Heart right ventricle (tissue), 16 donors: ENCODE measurements at regions not wholly inside any gene's neighbourhood (a gene's known extent, or its start where the extent isn't known, plus 50 kb on each side); places are given as distances from the start of the nearest gene placed in this dataset.

Experiments
- ATAC-seq, 8 donors: fragments of 200-7000 bp; cut with Tn5 transposase; one replicate each; pipeline ENCODE4 v1.9.1; 2020; ENCODE audit warnings: mild to moderate bottlenecking in 8 of 8, moderate library complexity in 8 of 8, moderate number of reproducible peaks in 1 of 8
- DNase-seq, 2 donors: peaks; one replicate each; pipeline ENCODE4 v3.0.0-alpha.2; 2020
- H3K27ac ChIP-seq, 10 donors: fragments of 200-600 bp; sonication (generic) in 2 of 10; one replicate each; pipeline versions ENCODE4 v1.5.0 to v1.8.0; 2020 to 2022; ENCODE audit warnings: mild to moderate bottlenecking in 3 of 10
- H3K27me3 ChIP-seq, 7 donors: fragments of 200-600 bp; one replicate each; pipeline ENCODE4 v1.8.0; 2021 to 2022; ENCODE audit warnings: mild to moderate bottlenecking in 2 of 7
- H3K36me3 ChIP-seq, 9 donors: fragments of 200-600 bp; sonication (generic) in 1 of 9; one replicate each; pipeline versions ENCODE4 v1.5.0 to v1.8.0; 2020 to 2022; ENCODE audit warnings: mild to moderate bottlenecking in 2 of 9
- H3K4me1 ChIP-seq, 9 donors: fragments of 200-600 bp; sonication (generic) in 1 of 9; one replicate each; pipeline versions ENCODE4 v1.5.0 to v1.8.0; 2020 to 2022; ENCODE audit warnings: mild to moderate bottlenecking in 4 of 9
- H3K4me3 ChIP-seq, 10 donors: fragments of 200-600 bp; sonication (generic) in 2 of 10; one replicate each; pipeline versions ENCODE4 v1.5.0 to v1.8.0; 2020 to 2022; ENCODE audit warnings: mild to moderate bottlenecking in 7 of 10, moderate library complexity in 2 of 10
- H3K9me3 ChIP-seq, 11 donors: fragments of 200-600 bp in 10 of 11; sonication (generic) in 2 of 11; one replicate each; pipeline versions ENCODE4 v1.5.0 to v1.8.0; 2013 to 2022; ENCODE audit warnings: mild to moderate bottlenecking in 2 of 11, control low read depth in 1 of 11, moderate library complexity in 1 of 11
- WGBS, 2 donors: extraction: QIAGEN DNeasy Blood & Tissue Kit; methylation state at CpG; one replicate each; pipeline ENCODE4 v1.1.7; 2013; ENCODE audit warnings: inconsistent platforms in 1 of 2; 5-methylcytosine and 5-hydroxymethylcytosine counted together
- intact Hi-C, 10 donors: fragments of 100-400 bp; cut with DNase I; formaldehyde crosslinking; loops; one replicate each; pipeline versions ENCODE4 v1.11.1 to v1.14.2; 2022
- TF ChIP-seq, protein P1 (sequence below), 9 donors: fragments of 200-600 bp; sonication (generic) in 2 of 9; IDR thresholded peaks; one replicate each; pipeline versions ENCODE4 v1.5.0 to v1.8.0; 2021 to 2022; ENCODE audit warnings: antibody characterized with exemption in 9 of 9, mild to moderate bottlenecking in 5 of 9, moderate library complexity in 1 of 9
- donor health status: Arrhythmogenic right ventricular cardiomyopathy.
- donor health status: ischemic (EF 13 %, LVEDD 7.1; RV severe dilation, severe dysfunction).
- donor health status: healthy with polysubstance abuse.
- donor health status: DM: no; HTN: yes; CAD: no.
- donor health status: DM: no; HTN: no; CAD: no.
- donor health status: ischemic (EF 25% LVEDD 6.9; RV normal size, moderate dysfunction).
- donor health status: ischemic (EF 25% LVEDD 5.7; RV mildly dilated, moderate dysfunction).
- donor health status: healthy.
- donor health status: DM: yes; HTN: yes; CAD: no.
- donor health status: Ischemic cardiomyopathy.
- donor health status: ischemic (EF 35%, LVEDD 5.7; RV mildly dilated, moderate dysfunction).
- donor health status: nonischemic (EF 11% LVEDD 7.7; RV severe dilation, severe dysfunction).
- donor health status: DM: yes; HTN: yes; CAD: no.
- donor health status: PGD.
- donor health status: ischemic (EF 29% LVEDD 5.4; RV normal size, mild dysfunction).
- donor health status: nonischemic (EF 23%, LVEDD 6.1; RV moderate dilation, normal function).

DNA sequence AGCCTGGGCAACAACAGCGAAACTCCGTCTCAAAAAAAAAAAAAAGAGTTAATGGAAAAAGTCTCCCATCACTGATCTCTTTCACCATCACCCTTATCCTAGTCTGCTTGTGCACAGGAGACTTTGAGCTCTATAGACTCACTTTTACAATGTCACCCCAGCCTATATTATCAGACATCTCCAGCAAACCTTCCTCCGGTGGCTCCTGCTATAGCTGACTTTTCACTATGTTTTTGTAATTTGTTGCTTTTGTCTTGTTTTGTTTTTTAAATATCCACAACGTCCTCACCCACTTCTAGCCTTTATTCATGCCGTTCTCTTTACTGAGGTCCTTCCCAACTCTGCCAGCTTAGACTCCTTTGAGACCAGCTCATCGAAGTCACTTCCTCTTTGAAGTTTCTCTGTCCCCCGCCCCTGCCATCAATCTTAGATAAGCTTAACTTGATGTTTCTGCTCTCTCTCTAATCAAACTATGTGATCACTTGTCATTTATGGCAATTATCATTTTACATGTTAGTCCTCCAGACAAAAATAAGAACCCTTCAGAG lies 82.7 kb upstream of the CHD2 start:
- Histone ChIP-seq H3K27ac (peak overlapping the region in 1 of 10 donors; percentile 54), H3K9me3 (no peaks in the 10 kb centered on the region), H3K36me3 (no peaks in the 10 kb centered on the region), H3K4me3 (no peak overlapping the region), H3K4me1 (peaks cover 0 to 32% (median 13%) of the 10 kb centered on the region in 9 donors), H3K27me3 (no peaks in the 10 kb centered on the region)
- ATAC-seq (no peak), DNase-seq (no peak)
- TF ChIP-seq, protein P1, sequence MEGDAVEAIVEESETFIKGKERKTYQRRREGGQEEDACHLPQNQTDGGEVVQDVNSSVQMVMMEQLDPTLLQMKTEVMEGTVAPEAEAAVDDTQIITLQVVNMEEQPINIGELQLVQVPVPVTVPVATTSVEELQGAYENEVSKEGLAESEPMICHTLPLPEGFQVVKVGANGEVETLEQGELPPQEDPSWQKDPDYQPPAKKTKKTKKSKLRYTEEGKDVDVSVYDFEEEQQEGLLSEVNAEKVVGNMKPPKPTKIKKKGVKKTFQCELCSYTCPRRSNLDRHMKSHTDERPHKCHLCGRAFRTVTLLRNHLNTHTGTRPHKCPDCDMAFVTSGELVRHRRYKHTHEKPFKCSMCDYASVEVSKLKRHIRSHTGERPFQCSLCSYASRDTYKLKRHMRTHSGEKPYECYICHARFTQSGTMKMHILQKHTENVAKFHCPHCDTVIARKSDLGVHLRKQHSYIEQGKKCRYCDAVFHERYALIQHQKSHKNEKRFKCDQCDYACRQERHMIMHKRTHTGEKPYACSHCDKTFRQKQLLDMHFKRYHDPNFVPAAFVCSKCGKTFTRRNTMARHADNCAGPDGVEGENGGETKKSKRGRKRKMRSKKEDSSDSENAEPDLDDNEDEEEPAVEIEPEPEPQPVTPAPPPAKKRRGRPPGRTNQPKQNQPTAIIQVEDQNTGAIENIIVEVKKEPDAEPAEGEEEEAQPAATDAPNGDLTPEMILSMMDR (IDR thresholded peaks at IDR 0.05) = no peak
- 66 to 69% methylated on average over 7 of the region's 7 CpGs for WGBS, 2 donors
- intact Hi-C loops = loop anchor here in 1 of 10 donors (10.0 kb wide), 1 partner anchor 67 kb away; no protein-coding TSS in a partner anchor

DNA sequence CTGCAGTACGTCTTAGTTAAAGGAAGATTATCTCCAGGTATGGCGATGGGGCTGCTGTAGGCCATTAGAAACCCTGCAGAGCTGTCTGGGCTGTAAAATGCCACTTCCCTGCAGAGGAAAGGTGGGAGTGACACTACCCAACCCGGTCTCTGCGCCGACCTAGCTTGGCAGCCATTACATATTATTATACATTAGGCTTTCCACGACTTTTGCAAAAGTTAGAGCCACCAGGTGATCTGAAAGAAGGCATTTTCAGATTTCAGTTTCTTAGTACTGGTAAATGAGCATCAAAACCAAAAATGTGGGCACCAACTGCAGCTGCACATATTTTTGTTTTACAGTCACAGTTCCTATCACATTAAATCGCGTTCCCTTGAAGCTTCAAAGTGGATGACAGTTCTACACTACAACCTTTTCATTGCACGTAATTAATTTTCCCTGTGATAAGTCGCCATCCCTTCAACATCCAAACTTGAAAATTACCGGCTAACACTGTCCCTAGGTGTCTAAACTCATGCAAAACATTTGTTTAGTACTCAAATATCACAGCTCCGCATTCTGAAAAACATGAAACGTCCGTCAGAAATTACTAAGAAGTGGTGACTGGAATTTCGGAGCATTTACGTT lies 81.4 kb upstream of the CHD2 start:
- Histone ChIP-seq H3K27me3 (no peaks in the 10 kb centered on the region), H3K4me1 (peaks cover 0 to 32% (median 13%) of the 10 kb centered on the region in 9 donors), H3K36me3 (no peaks in the 10 kb centered on the region), H3K4me3 (peak overlapping the region in 6 of 10 donors; percentile 41 to 57 (median 54)), H3K9me3 (no peaks in the 10 kb centered on the region), H3K27ac (peak overlapping the region in 8 of 10 donors; percentile 81 to 91 (median 87))
- 49 to 60% methylated on average over 16 of the region's 16 CpGs for WGBS, 2 donors
- DNase-seq (no peak), ATAC-seq (no peak)
- TF ChIP-seq, protein P1 (IDR thresholded peaks at IDR 0.05) = no peak
- intact Hi-C loops = loop anchor here in 1 of 10 donors (10.0 kb wide), 1 partner anchor 66 kb away; no protein-coding TSS in a partner anchor

DNA sequence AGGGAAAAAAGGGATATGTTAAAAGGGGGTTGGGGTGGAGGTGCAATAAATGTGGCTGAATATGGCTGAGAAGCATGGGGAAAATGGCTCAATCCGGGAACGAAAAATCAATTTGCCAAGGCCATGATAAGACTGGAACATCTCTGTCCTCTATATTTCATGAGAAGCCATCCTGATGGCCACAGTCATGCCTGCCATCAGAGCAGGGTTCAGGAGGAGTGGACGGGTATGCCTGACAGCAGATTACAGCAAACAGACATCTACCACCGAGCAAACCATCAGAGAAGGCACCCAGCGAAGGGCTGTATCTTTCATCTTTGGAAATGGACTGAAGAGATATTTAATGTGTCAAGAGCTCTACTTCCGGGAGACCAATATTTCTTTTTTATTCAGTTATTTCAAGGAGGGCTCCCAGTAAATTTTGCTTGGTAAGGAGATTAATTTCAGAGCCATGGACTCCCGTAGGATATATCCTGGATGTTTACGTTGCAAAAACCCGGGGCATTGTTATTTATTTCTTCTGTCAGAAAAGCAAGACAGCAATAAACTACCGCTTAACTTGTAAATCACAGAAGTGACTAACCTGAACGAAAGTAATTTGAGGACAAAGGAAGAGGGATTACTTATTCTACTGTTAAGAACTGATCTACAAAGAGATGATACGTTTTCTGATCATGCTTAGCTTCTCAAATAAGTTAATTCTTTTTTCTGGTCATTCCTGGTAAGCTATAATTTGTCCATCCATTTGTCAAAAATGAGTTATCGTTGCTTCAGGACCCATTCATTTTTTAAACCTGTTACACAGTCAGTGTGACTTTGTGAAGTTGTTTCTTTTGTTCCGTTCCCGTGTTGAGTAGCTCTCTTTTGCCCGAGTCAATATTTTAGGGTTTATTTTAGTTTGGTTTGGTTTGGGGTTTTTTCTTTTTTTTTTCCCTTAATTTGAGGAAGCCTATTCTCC lies 80.6 kb upstream of the CHD2 start:
- ATAC-seq = peak in 4 of 8 donors; percentile 1 to 48 (median 32)
- WGBS, 2 donors = 25 to 30% methylated on average over 16 of the region's 16 CpGs
- H3K4me1 ChIP-seq = peaks cover 0 to 32% (median 13%) of the 10 kb centered on the region in 9 donors
- no peaks in the 10 kb centered on the region for H3K27me3 ChIP-seq
- H3K36me3 ChIP-seq = no peaks in the 10 kb centered on the region
- H3K4me3 ChIP-seq = peak overlapping the region in 9 of 10 donors; percentile 25 to 57 (median 52)
- intact Hi-C loops = loop anchor here in 4 of 10 donors (1.0 to 10.0 kb wide), 4 partner anchors 9 to 65 kb away; no protein-coding TSS in a partner anchor
- TF ChIP-seq, protein P1 (IDR thresholded peaks at IDR 0.05) = no peak
- DNase-seq = no peak
- H3K27ac ChIP-seq = peak overlapping the region; percentile 43 to 91 (median 86)
- no peaks in the 10 kb centered on the region for H3K9me3 ChIP-seq
